ENCODE measurements at regions not wholly inside any gene's neighbourhood (a gene's known extent, or its start where the extent isn't known, plus 50 kb on each side); places are given as distances from the start of the nearest gene placed in this dataset.

DNA sequence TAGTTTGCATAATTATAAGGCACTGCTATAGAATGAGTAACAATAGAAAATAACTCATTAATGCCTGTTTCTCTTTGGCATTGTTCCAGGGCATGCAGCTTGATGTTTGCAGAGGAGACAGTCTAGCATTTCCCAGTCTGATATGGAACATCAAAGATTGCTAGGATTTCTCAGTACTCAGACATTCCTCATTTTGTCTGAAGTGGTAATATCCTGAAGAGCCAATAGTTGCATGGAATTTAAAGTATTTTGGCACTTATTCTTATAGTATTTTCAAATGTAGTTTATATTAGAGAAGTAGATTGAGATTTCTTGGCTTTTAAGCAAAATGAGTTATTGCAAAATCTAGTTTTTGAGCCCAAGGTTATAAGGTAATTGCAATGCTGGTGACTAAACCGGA, 337.3 kb upstream of the E2F7 start:
- no peak for DNase-seq (ENCODE audit: low spot score in 2 of 2)
- 33 to 40% methylated on average over 1 of the region's 1 CpG for WGBS, 2 donors
- intact Hi-C loops (cut with DNase I; ENCODE audit: low total_unique reads), result no loop called here
- TF ChIP-seq, protein P1, sequence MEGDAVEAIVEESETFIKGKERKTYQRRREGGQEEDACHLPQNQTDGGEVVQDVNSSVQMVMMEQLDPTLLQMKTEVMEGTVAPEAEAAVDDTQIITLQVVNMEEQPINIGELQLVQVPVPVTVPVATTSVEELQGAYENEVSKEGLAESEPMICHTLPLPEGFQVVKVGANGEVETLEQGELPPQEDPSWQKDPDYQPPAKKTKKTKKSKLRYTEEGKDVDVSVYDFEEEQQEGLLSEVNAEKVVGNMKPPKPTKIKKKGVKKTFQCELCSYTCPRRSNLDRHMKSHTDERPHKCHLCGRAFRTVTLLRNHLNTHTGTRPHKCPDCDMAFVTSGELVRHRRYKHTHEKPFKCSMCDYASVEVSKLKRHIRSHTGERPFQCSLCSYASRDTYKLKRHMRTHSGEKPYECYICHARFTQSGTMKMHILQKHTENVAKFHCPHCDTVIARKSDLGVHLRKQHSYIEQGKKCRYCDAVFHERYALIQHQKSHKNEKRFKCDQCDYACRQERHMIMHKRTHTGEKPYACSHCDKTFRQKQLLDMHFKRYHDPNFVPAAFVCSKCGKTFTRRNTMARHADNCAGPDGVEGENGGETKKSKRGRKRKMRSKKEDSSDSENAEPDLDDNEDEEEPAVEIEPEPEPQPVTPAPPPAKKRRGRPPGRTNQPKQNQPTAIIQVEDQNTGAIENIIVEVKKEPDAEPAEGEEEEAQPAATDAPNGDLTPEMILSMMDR (IDR thresholded peaks at IDR 0.05), result no peak
- TF ChIP-seq POLR2A (IDR thresholded peaks at IDR 0.05), result no peak
- H3K4me3 ChIP-seq (ENCODE audit: low read depth, poor library complexity, severe bottlenecking), result no peak overlapping the region

DNA sequence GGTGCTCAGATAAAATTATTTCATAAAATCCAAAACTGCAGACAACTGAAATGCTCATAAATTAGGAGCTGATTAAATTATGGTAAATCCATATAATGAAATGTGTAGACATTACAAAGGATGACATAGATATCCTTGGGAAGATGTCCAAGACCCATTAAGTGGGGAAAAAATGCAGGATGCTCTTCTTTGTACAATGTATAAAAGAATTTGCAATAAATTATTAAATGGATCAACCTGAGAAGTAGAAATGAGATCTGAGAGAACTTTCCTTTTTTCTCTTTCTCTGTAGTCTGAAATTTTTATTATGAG, 336.4 kb upstream of the E2F7 start:
- no peak overlapping the region for H3K4me3 ChIP-seq (ENCODE audit: low read depth, poor library complexity, severe bottlenecking)
- TF ChIP-seq, protein P1 (IDR thresholded peaks at IDR 0.05), result no peak
- no peak for TF ChIP-seq POLR2A (IDR thresholded peaks at IDR 0.05)
- intact Hi-C loops (cut with DNase I; ENCODE audit: low total_unique reads), result no loop called here
- DNase-seq (ENCODE audit: low spot score in 2 of 2), result no peak

DNA sequence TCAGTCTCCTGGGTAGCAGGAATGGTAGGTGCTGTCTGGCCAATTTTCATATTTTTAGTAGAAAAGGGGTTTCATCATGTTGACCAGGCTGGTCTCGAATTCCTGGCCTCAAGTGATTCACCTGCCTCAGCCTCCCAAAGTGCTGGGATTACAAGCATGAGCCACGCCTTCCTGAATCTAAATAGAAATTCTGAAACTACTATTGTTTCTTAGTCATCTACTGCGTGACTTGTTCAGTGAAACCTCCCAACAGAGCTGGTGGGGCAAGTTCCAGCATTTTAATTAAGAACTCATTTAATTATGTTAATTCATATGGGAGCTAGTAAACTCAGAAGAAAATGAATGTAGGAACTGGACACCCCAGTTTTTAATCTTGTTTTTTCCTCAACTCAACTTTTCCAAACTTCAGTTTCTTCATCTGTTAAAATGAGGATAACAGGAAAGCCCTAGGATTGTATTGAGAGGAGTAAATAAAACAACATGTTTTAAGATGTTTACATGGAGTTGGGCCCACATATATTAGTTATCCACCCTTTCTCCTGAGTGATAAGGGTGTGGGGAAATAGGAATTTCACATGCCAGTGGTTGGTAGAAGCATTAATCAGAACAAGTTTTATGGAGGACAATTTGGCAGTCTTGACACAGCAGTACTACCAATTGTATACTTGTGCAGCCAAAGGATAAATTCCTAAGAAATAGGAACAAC, 335.8 kb upstream of the E2F7 start:
- intact Hi-C loops (cut with DNase I; ENCODE audit: low total_unique reads), result no loop called here
- no peak for TF ChIP-seq POLR2A (IDR thresholded peaks at IDR 0.05)
- TF ChIP-seq, protein P1 (IDR thresholded peaks at IDR 0.05), result no peak
- DNase-seq (ENCODE audit: low spot score in 2 of 2), result no peak
- WGBS, 2 donors, result 69 to 80% methylated on average over 3 of the region's 3 CpGs
- no peak overlapping the region for H3K4me3 ChIP-seq (ENCODE audit: low read depth, poor library complexity, severe bottlenecking)

DNA sequence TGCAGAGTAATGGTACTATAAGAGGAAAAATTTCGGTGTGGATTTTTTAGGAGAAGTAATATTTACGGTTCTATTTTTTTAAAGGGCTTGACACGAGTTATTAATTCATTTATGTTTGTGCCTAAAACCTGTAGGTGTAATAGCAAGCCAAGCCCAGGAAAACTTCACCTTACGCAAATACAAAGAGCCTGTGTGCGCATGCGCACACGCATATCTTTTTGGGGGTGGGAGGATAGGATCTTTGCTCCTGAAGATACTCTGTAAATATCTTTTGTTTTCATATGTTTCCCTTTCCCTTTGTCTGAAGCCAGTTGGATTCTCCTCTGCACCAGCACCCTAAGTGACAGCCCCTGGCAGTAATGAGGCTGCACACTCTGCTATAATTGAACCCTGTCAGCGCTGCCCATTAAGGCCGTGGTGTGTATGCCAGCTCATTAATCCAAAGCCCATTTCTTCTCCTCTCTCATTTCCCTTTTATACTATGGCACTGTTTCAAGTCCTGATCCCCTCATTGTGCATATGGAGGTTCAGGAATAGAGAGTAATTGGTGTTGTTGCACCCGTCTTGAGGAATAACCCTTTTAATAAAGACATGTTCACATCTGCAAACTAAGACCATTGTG, 327.2 kb upstream of the E2F7 start:
- no peak for DNase-seq (ENCODE audit: low spot score in 2 of 2)
- TF ChIP-seq POLR2A (IDR thresholded peaks at IDR 0.05), result no peak
- TF ChIP-seq, protein P1 (IDR thresholded peaks at IDR 0.05), result no peak
- WGBS, 2 donors, result 91% methylated on average over 10 of the region's 10 CpGs
- no peak overlapping the region for H3K4me3 ChIP-seq (ENCODE audit: low read depth, poor library complexity, severe bottlenecking)
- intact Hi-C loops (cut with DNase I; ENCODE audit: low total_unique reads), result no loop called here

DNA sequence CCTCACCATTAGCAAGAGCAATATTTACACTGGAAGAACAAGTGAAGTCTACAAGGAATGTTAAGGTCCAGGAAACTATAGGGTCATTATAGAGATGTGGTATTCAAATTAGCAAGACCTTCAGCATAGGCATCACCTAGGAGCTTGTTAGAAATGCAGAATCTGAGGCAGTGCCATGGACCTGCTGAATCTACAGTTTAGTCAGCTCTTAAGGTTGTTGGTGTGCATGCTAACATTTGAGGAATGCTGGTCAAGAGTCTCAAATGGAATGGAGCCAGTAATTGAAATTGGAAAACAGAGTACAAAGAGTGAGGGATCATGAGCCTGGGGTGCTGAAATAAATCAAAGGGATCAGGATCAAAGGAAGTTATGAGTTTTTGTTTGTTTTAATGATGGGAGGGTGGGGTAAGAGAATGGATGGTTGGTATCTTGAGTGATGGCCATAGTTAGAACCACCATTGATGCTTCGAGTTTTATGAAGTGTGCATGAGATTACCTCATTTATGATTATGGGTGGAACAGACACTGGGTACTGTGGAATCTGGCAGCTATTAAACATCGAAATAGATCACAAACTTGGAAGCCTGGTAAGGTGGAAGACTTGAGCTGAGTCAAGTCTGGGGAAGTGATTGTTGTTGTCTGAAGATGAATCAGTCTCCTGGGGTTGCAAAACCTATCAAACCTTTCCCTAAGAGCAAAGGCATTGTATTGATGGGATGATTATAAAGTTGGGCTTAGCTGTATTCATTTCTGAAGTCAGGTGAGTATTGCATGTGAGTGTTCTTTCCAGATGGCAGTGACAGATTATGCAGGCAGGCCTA, 323.3 kb upstream of the E2F7 start:
- TF ChIP-seq, protein P1 (IDR thresholded peaks at IDR 0.05), result no peak
- TF ChIP-seq POLR2A (IDR thresholded peaks at IDR 0.05), result no peak
- 57 to 65% methylated on average over 2 of the region's 2 CpGs for WGBS, 2 donors
- intact Hi-C loops (cut with DNase I; ENCODE audit: low total_unique reads), result no loop called here
- H3K4me3 ChIP-seq (ENCODE audit: low read depth, poor library complexity, severe bottlenecking), result no peak overlapping the region
- DNase-seq (ENCODE audit: low spot score in 2 of 2), result no peak
